HG03442 (cell line): ENCODE measurements at regions not wholly inside any gene's neighbourhood (a gene's known extent, or its start where the extent isn't known, plus 50 kb on each side); places are given as distances from the start of the nearest gene placed in this dataset.

Source experiments
- ATAC-seq: cut with Tn5 transposase; IDR thresholded peaks from one replicate; pipeline ENCODE4 v1.9.1; 2021; ENCODE audit warnings: mild to moderate bottlenecking, moderate library complexity; ENCODE audit not compliant: unreplicated experiment

- no peak for ATAC-seq
Observed at GRCh38 chr3:72336114-72336651, 512.1 kb downstream of the SHQ1 start.

GRCh38 chr3:72335458-72336095 is 512.7 kb downstream of the SHQ1 start:
- ATAC-seq: no peak

DNA sequence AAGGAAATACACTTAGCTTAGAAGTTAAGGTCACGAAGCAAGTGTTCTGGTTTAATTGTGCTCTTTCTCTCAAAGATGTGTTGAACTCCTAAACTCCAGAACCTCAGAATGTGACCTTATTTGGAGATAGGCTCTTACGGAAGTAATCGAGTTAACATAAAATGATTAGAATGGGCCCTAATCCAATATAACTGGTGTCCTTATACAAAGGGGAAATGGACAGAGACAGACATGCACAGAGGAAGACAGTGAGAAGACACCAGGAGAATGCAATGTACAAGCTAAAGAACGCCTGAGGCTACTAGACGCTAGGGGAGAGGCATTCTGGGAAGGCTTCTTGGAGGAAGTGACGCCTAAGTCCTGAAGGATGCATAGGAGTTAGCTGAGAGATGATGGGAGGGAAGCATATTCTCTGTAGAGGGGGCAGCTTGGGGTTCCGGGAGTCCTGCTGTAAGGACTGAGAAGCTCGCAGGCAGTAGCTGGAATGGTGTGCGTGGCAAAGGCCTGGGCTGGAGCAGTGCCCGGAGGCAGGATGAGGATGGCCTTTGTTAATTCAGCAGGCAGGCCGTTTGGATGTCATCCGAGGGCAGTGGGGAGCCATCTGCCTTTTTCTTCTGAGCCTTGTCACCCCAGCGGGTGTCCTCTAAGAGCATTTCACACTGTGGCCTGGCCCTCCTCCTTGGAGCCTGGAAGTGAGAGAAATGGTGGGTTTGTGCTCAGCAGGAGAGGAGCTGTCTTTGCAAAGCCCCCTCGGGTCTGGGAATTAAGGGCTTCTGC is 513.4 kb downstream of the SHQ1 start:
- no peak for ATAC-seq

DNA sequence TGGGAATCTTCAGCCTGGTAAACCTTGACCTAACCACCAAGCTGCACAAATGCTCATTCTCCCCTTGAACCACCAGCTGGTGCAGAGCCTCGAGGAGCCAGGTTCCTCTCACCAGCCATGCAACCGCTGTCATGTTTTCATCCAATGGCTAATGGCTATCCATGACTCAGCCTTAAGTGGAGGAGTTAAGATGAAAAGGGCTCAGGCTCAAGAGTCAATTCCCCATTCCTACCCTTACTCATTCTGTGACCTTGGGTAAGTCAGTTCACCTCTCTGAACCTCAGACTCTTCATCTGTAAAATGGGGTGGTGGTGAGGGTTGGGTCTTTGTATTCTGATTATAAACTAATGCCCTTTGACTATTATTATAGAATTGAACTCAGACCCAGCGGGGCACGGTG is 515.6 kb downstream of the SHQ1 start:
- ATAC-seq: no peak

- ATAC-seq: no peak
Observed at GRCh38 chr3:72332036-72332435, 516.2 kb downstream of the SHQ1 start.

GRCh38 chr3:72331076-72331475 is 517.2 kb downstream of the SHQ1 start:
- no peak for ATAC-seq

- ATAC-seq: no peak
Observed at GRCh38 chr3:72329354-72329753, 518.9 kb downstream of the SHQ1 start.

GRCh38 chr3:72328755-72329277 is 519.4 kb downstream of the SHQ1 start:
- ATAC-seq: no peak

DNA sequence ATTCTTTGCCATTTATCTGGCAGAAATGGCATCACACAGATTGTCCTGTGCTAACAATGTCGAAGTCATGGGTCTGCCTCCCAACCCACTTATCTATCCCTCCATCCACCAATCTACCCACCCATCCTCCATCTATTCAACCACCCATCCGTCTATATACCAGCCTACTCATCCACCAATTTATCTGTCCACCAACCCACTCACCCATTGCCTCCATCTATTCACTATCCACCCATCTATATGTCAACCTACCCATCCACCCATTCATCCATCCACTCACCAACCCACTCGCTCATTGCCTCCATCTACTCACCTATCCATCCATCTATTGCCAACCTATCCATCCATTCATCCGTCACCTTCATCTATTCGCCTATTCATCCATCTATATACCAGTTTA is 521.2 kb downstream of the SHQ1 start:
- ATAC-seq: no peak

DNA sequence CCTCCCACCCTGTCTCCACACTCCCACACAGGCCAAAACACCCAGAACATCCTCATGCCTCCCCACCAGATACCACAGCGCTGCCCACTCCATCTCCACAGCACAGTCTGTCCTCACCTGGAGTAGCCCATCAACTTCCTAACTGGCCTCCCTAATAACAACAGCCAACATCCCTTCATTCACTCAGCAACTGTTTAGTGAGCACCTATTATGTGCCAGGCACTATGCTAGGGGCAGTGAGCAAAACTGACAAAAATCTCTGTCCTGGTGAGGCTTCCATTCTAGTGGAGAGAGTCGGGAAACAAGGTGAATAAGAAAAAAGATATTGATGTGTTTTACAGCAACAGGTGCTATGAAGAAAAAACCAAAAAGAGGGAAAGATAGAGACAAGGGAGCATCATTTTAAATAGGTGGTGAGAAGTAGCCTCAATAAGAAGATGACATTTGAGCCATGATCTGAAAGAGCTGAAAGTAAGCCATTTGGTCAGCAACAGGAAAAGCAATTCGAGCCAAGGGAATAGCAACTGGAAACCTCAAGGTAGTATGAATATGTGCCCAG is 523.9 kb downstream of the SHQ1 start:
- ATAC-seq: no peak

DNA sequence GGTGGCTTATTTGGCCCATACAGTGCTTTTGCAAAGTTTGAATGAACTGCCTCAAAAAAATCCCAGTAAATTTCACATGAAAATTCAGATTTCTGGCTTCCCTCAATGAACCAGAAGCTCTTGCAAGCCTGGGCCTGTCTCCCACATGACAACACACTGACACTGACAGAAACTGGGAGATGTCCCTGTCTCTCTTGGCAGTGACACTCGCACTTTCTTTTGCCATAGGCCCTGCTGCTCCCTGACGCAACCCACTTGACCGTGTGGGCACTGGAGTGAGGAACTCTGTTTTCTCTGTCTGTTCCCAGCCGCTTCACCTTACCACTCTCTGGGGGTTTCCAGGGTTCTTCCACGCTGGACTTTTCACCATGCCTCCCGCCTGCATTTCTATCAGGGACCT is 524.5 kb downstream of the SHQ1 start:
- ATAC-seq: no peak

DNA sequence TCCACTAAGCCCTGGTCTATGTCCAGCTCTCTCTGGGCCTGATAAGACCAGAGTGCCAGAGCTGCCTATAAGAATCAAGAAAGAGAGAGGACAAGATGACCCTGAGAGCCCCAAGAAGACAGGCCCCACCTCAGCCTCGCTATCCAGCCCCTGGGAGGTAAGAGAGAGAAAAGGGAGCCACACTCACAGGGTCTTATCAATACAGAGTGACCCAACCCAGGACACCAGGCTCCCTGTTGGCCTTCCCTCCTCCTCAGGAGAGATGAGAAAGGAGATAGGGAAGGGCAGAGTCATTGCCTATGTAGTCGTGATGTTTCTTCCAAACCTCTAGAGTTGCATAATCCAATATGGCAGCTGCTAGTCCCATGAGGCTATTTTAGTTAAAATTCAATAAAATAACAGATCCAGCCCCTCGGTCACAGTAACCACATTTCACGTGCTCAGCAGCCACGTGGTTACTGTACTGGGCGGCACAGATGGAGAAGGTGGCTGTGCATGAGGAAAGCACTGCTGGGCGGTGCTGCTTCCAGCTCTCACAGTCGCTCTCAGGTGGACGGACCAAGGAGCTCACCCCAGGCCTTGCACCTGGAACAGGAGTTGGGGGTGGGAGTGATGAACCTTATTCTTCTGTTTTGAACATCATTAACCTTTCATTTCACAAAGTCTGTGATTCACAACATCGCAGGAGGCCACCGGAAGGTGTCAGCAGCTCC is 525.8 kb downstream of the SHQ1 start:
- no peak for ATAC-seq

DNA sequence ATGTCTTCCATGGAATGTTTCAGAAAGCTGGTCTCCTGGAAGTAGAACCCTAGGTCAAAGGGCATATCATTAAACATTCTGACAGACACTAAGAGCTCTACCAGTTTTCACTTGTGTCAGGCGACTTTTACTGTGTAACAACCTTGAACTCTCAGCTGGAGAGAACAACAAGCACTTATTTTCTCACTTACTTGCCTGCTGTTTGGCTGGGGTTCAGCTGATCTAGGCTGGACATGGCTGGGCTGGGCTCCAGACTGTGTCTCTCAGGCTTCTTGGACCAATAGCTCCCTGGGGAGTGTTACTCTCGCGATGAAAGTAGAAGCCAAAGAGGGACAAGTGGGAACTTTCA is 527.3 kb downstream of the SHQ1 start:
- no peak for ATAC-seq

GRCh38 chr3:72320095-72320954 is 527.9 kb downstream of the SHQ1 start:
- no peak for ATAC-seq

GRCh38 chr3:72319194-72320094 is 528.8 kb downstream of the SHQ1 start:
- ATAC-seq: no peak

- ATAC-seq: no peak
Observed at GRCh38 chr3:72318504-72319193, 529.6 kb downstream of the SHQ1 start.

- ATAC-seq: no peak
Observed at GRCh38 chr3:72317491-72317890, 530.8 kb downstream of the SHQ1 start.

DNA sequence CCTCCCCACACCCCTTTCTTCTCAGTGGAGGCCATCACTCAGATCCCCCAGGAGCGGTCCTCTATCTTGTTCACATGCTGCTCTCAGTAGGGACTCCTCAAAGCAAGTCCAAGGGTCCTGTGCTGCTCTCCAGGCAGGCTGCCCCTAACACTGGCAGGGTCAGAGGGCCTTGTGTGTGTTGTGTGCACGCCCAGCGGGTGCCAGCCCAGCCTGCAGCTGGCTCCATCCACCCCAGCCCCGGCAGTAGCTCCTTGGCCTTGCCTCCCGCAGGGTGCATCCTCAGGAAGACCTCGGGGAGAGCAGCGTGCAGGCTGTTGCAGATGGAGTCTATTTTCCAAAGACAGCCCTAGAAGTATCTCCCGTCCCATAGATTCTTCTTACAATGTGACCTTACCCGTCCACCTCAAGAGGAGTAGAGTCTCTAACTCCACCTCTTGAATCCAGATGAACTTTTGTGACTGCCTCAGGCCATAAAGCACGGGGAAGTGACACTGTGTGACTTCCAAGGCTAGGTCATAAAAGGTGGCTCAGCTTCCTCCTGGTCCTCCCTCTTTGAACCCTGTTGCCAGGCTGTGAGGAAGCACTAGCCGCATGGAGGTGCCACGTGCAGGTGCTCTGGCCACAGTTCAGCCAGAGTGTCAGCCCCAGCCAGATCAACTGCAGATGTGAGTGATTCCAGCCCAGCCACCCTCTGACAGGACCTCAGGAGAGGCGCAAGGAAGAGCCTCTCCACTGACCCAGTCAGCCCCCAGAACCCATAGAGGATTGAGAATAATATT is 531.6 kb downstream of the SHQ1 start:
- ATAC-seq: no peak
